WERI-Rb-1 (cell line): ENCODE measurements at regions not wholly inside any gene's neighbourhood (a gene's known extent, or its start where the extent isn't known, plus 50 kb on each side); places are given as distances from the start of the nearest gene placed in this dataset.

Source experiments
- DNase-seq: peaks from one replicate; pipeline ENCODE4 v3.0.0-alpha.2; 2020
- H3K27ac ChIP-seq: fragments of 250-450 bp; sonication (Bioruptor Pico); 2 replicates; pipeline ENCODE4 v1.5.1; 2020; ENCODE audit warnings: mild to moderate bottlenecking, moderate library complexity
- H3K27me3 ChIP-seq: fragments of 250-450 bp; sonication (Bioruptor Pico); 2 replicates; pipeline ENCODE4 v1.5.1; 2021; ENCODE audit warnings: mild to moderate bottlenecking, low read depth, moderate library complexity; ENCODE audit not compliant: insufficient read depth, severe bottlenecking
- H3K36me3 ChIP-seq: fragments of 250-450 bp; sonication (Bioruptor Pico); 2 replicates; pipeline ENCODE4 v1.5.1; 2020; ENCODE audit warnings: mild to moderate bottlenecking, moderate library complexity
- H3K4me3 ChIP-seq: 2 replicates; pipeline ENCODE4 v1.5.1; 2011; ENCODE audit warnings: low read depth, mild to moderate bottlenecking, control low read depth, low read length
- H3K9me3 ChIP-seq: fragments of 250-450 bp; sonication (Bioruptor Pico); 2 replicates; pipeline ENCODE4 v1.5.1; 2021; ENCODE audit warnings: mild to moderate bottlenecking, moderate library complexity; ENCODE audit not compliant: severe bottlenecking
- TF ChIP-seq, protein P1 (sequence below): IDR thresholded peaks from 2 replicates; pipeline ENCODE4 v1.5.1; 2011; ENCODE audit warnings: low read depth, mild to moderate bottlenecking, control low read depth, inconsistent platforms, low read length

DNA sequence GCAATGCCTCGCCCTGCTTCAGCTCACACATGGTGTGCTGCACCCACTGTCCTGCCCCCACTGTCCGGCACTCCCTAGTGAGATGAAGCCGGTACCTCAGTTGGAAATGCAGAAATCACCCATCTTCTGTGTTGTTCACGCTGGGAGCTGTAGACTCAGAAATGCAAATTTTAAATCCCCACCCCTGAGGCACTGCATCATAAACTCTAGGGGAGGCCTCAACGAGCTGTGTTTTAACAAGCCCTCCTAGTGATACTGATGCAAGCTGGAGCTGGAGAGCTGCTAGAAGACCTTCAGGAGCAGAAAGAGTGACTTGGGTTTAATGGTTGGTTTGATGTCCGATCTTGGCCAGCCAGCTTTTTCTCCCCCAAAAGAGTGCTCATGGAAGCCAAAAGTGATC is 146.0 kb upstream of the MAST4 start:
- Histone ChIP-seq H3K27ac (no peak overlapping the region), H3K36me3 (no peaks in the 10 kb centered on the region), H3K4me3 (no peak overlapping the region), H3K9me3 (peaks cover 13% of the 10 kb centered on the region), H3K27me3 (no peaks in the 10 kb centered on the region)
- DNase-seq = no peak
- TF ChIP-seq, protein P1, sequence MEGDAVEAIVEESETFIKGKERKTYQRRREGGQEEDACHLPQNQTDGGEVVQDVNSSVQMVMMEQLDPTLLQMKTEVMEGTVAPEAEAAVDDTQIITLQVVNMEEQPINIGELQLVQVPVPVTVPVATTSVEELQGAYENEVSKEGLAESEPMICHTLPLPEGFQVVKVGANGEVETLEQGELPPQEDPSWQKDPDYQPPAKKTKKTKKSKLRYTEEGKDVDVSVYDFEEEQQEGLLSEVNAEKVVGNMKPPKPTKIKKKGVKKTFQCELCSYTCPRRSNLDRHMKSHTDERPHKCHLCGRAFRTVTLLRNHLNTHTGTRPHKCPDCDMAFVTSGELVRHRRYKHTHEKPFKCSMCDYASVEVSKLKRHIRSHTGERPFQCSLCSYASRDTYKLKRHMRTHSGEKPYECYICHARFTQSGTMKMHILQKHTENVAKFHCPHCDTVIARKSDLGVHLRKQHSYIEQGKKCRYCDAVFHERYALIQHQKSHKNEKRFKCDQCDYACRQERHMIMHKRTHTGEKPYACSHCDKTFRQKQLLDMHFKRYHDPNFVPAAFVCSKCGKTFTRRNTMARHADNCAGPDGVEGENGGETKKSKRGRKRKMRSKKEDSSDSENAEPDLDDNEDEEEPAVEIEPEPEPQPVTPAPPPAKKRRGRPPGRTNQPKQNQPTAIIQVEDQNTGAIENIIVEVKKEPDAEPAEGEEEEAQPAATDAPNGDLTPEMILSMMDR = no peak

DNA sequence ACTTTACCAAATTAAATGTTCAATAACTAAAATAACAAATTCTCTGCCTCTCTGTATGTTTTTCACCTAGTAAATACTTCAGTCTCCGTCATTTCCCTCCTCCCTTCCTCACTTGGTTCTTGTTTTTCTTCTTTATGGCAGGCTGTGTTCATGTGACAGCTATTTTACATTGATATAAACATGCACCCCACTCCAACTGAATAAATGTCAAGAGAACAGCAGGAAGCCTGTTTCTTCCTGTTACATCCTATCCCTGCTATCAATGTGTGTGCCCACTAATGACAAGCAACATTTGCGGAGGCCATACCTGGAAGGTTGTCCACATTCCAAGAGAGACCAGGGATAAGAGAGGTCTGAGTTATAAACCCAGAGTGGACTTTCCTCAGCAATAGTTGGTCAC is 145.2 kb upstream of the MAST4 start:
- Histone ChIP-seq H3K9me3 (peaks cover 11% of the 10 kb centered on the region), H3K27ac (no peak overlapping the region), H3K36me3 (no peaks in the 10 kb centered on the region), H3K27me3 (no peaks in the 10 kb centered on the region), H3K4me3 (no peak overlapping the region)
- TF ChIP-seq, protein P1 = no peak
- DNase-seq = no peak

DNA sequence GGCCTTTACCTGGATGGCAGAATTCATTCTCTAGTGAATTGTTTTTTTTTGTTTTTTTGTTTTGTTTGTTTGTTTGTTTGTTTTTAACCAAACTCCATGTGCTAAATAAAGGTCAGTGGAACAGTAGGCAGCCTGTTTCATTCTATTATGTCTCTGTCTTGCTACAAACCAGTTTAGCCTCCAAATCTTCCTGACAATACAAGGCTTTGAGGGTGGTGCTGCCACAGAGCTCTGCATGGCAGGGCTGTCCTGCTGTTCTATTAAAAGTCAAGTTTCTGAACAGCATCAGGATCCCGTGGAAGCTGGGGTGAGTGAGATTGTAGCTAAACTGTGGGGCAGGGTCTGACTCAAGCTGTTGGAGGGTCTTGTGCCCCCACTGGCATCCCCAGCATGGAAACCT is 144.1 kb upstream of the MAST4 start:
- Histone ChIP-seq H3K27me3 (no peaks in the 10 kb centered on the region), H3K27ac (no peak overlapping the region), H3K36me3 (no peaks in the 10 kb centered on the region), H3K9me3 (peaks cover 11% of the 10 kb centered on the region), H3K4me3 (no peak overlapping the region)
- DNase-seq = no peak
- TF ChIP-seq, protein P1 = no peak

DNA sequence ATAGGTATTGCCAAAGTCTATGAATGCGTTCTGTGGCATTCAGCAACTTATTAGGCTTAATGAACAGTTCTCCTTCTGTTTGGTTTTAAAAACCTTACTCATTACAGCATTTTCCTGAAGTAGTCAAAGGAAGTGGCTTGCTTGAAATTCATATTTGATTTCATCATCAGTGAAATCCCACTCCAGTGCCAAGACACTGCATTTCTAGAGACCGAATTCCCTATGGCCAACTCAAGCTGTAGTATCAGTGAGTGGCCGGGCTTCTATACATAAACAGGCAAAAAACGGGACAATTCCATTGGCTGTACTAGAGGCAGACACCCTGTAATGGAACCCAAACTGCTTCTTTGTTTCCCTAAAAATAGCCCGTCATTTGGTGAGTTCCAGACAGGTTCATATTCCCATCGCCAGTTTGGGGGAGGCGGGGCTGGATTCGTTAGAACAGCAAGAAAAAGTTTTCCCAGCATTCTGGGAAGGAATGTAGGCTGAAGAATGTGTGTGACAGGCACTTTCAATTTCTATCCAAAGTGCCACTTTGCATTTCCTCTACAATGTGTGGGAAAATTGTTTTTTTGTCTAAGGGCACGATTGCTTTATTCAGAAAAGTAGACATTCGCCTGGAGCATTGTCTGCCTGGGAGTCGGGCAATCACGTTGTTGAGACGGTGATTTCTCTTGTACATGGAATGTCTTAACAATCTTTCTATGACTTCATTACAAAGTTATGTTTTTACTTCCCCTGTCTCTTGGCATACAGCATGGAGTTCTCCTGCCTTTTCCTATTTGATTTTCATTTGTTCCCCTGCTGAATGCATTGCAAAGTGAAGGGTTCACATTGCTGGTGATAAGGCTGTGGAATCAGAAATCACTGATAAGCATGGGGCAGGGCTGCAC is 141.8 kb upstream of the MAST4 start:
- Histone ChIP-seq H3K27me3 (no peaks in the 10 kb centered on the region), H3K4me3 (no peak overlapping the region), H3K36me3 (no peaks in the 10 kb centered on the region), H3K9me3 (no peaks in the 10 kb centered on the region), H3K27ac (no peak overlapping the region)
- TF ChIP-seq, protein P1 = no peak
- no peak for DNase-seq

DNA sequence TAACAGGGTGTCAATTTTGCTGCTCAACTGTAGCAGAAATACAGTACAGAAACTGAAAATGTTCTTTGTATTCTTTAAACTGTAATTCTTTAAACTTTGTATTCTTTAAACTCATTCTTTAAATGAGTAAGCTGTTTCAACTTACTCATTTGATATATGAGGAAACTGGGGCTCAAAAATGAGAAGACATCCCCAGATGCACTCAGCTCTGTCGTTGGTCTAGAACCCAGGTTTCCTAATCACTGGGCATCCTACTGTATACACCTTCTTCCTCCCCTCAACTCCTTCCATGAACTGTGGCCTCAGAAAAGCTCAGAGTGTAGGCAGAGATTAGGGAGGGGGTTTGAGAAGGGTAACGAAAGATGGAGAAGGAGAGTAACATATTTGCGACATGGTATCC is 136.5 kb upstream of the MAST4 start:
- Histone ChIP-seq H3K27me3 (no peaks in the 10 kb centered on the region), H3K4me3 (no peak overlapping the region), H3K36me3 (no peaks in the 10 kb centered on the region), H3K9me3 (no peaks in the 10 kb centered on the region), H3K27ac (no peak overlapping the region)
- no peak for DNase-seq
- TF ChIP-seq, protein P1 = no peak

DNA sequence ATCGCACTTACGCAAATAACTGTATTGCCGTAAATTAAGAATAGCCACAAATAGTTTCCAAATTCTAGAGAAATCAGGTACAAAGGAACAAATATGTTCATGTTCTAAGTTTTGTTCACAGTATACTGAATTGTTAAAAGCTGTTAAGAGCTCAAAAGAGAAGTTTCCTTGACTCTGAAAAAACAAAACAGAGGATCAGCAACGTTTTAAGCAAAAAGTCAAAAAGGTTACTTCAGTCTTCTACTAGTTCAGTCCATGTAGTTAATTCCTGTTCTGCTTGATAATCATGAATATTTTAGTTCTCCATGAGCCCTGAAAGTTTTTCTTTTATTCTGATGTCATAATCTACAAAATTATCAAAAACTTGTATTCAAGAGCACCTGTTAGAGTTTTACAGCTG is 128.6 kb upstream of the MAST4 start:
- peaks cover 7% of the 10 kb centered on the region for H3K9me3 ChIP-seq
- no peak for DNase-seq
- TF ChIP-seq, protein P1 = no peak
- no peaks in the 10 kb centered on the region for H3K27me3 ChIP-seq
- H3K27ac ChIP-seq = no peak overlapping the region
- no peaks in the 10 kb centered on the region for H3K36me3 ChIP-seq
- H3K4me3 ChIP-seq = no peak overlapping the region
